ENCODE measurements at regions not wholly inside any gene's neighbourhood (a gene's known extent, or its start where the extent isn't known, plus 50 kb on each side); places are given as distances from the start of the nearest gene placed in this dataset.
A peak's percentile ranks its signal among the peaks of the same experiment; 100 is the strongest.

- H3K4me3 ChIP-seq (replicated peaks in 1 of 3), result no peak overlapping the region
- H3K27ac ChIP-seq, result no peak overlapping the region
- intact Hi-C loops (cut with DNase I), result no loop called here
- H3K9me3 ChIP-seq, result no peaks in the 10 kb centered on the region
- DNase-seq, result no peak
- H3K27me3 ChIP-seq, result no peaks in the 10 kb centered on the region
- no peaks in the 10 kb centered on the region for H3K36me3 ChIP-seq
- WGBS, 2 donors, result 86 to 87% methylated on average over 3 of the region's 3 CpGs
- TF ChIP-seq CTCF (IDR thresholded peaks at IDR 0.05) (no peak), POLR2A (IDR thresholded peaks at IDR 0.05) (no peak)
- no peaks in the 10 kb centered on the region for H3K4me1 ChIP-seq
These were observed 164.4 kb upstream of the PRDM1 start for GRCh38 chr6:105921781-105922180.

- H3K27ac ChIP-seq, result no peak overlapping the region
- H3K27me3 ChIP-seq, result no peaks in the 10 kb centered on the region
- TF ChIP-seq CTCF (IDR thresholded peaks at IDR 0.05) (no peak), POLR2A (IDR thresholded peaks at IDR 0.05) (no peak)
- no peaks in the 10 kb centered on the region for H3K9me3 ChIP-seq
- H3K36me3 ChIP-seq, result no peaks in the 10 kb centered on the region
- H3K4me1 ChIP-seq, result no peaks in the 10 kb centered on the region
- no peak for DNase-seq
- WGBS, 2 donors, result 92 to 93% methylated on average over 2 of the region's 2 CpGs
- no peak overlapping the region for H3K4me3 ChIP-seq (replicated peaks in 1 of 3)
- intact Hi-C loops (cut with DNase I), result no loop called here
These were observed 166.1 kb upstream of the PRDM1 start for GRCh38 chr6:105920071-105920470.

GRCh38 chr6:105917038-105917695 lies 169.0 kb upstream of the PRDM1 start:
- intact Hi-C loops (cut with DNase I), result no loop called here
- TF ChIP-seq POLR2A (IDR thresholded peaks at IDR 0.05) (no peak), CTCF (IDR thresholded peaks at IDR 0.05) (no peak)
- Histone ChIP-seq H3K27ac (peak overlapping the region in 1 of 3 donors; percentile 21), H3K4me3 (replicated peaks in 1 of 3) (no peak overlapping the region), H3K4me1 (no peaks in the 10 kb centered on the region), H3K36me3 (no peaks in the 10 kb centered on the region), H3K9me3 (no peaks in the 10 kb centered on the region), H3K27me3 (no peaks in the 10 kb centered on the region)
- DNase-seq, result no peak
- WGBS, 2 donors, result 78 to 85% methylated on average over 2 of the region's 2 CpGs

- H3K27ac ChIP-seq, result no peak overlapping the region
- no peaks in the 10 kb centered on the region for H3K4me1 ChIP-seq
- H3K4me3 ChIP-seq (replicated peaks in 1 of 3), result no peak overlapping the region
- H3K36me3 ChIP-seq, result no peaks in the 10 kb centered on the region
- WGBS, 2 donors, result 80 to 83% methylated on average over 4 of the region's 4 CpGs
- H3K27me3 ChIP-seq, result no peaks in the 10 kb centered on the region
- DNase-seq, result no peak
- no peaks in the 10 kb centered on the region for H3K9me3 ChIP-seq
- TF ChIP-seq CTCF (IDR thresholded peaks at IDR 0.05), result no peak
- intact Hi-C loops (cut with DNase I), result no loop called here
These were observed 175.0 kb upstream of the PRDM1 start for GRCh38 chr6:105911106-105911629.

DNA sequence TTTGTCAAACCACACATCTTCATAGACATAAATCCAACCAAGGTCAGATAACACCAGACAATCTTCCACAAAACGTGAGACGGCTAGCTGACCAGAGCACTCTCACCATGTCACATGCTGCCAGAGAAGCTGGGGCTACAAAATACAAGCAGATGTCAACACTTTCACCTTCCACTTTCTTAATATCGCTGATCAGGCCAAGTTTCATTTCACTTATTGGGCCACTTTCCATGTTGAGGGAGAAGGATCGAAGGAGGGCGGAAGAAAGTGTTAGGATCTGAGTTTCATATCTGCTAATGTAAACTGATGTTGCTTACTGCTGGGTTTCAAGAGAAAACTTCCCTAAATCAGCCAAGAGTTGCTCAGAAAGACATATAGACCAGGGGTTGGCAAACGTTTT lies 177.0 kb upstream of the PRDM1 start:
- TF ChIP-seq POLR2A (IDR thresholded peaks at IDR 0.05), result no peak
- TF ChIP-seq CTCF (IDR thresholded peaks at IDR 0.05), result no peak
- Histone ChIP-seq H3K4me3 (replicated peaks in 1 of 3) (no peak overlapping the region), H3K27ac (no peak overlapping the region), H3K27me3 (no peaks in the 10 kb centered on the region), H3K4me1 (no peaks in the 10 kb centered on the region), H3K9me3 (no peaks in the 10 kb centered on the region), H3K36me3 (no peaks in the 10 kb centered on the region)
- WGBS, 2 donors, result 87 to 88% methylated on average over 6 of the region's 6 CpGs
- intact Hi-C loops (cut with DNase I), result no loop called here
- no peak for DNase-seq

All from thyroid gland (tissue), 4 donors.